GM21447 (cell line): ENCODE measurements at regions not wholly inside any gene's neighbourhood (a gene's known extent, or its start where the extent isn't known, plus 50 kb on each side); places are given as distances from the start of the nearest gene placed in this dataset.
"Not testable (repeated sequence)": the region's sequence is repeated elsewhere in the genome, so short reads cannot be mapped to it uniquely, and the experiment has no call there.

Experiments
- ATAC-seq: cut with Tn5 transposase; IDR thresholded peaks from one replicate; pipeline ENCODE4 v1.9.1; 2021; ENCODE audit not compliant: unreplicated experiment

DNA sequence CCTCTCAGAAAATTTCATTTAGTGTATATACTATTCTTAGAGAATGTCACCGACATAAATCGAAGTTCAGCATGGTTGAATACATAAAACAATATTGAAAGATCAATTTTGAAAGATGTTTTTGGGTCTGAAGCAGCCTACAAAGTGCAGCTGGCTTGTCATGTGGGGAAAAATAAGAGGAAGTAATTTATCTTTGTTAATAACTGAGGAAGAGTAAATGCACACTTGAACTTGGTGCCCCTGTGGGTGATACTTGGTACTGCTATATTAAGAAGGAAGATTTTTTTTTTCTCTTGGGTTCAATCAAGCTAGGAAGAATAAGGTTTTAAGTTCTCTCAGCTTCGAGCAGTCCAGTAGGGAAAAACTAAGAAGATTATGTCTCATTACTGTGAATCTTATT is 661.3 kb downstream of the RPL10L start:
- ATAC-seq, result no peak

DNA sequence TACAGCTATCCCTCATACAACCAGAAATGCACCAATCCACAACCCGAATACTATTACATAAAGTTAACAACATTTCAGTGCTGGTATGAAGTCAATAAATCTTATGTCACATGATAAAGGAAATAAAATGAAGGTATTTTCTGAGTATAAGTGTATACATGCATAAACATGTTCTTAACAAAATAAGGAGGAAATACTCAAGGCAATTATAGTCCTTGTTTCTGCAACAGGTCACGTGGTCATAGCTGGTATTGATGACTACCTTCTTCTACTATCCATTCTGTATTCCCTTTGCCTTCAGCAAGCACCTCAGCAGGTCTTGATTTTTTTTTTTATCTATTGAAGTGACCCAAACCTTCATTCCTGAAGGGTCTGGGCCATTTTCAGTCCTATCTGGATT is 675.6 kb downstream of the RPL10L start:
- no peak for ATAC-seq

DNA sequence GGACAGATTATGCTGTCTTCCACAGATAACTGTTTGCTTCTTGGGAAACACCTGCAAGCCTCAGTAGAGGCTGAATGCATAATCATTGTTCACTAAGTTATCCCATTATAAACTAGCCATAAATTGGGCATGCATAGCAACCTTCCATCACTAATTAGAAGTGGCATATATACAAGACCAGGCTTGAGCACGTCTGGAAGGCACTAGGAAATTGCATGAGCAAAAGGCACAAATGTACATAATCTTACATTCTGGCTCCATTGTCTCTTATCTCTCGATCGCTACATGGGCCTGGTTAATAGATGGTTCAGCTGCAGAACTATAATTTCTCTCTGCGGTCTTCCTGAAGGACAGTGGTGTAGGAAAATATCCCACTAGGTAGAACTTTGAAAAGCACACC is 679.2 kb downstream of the RPL10L start:
- ATAC-seq, result no peak

DNA sequence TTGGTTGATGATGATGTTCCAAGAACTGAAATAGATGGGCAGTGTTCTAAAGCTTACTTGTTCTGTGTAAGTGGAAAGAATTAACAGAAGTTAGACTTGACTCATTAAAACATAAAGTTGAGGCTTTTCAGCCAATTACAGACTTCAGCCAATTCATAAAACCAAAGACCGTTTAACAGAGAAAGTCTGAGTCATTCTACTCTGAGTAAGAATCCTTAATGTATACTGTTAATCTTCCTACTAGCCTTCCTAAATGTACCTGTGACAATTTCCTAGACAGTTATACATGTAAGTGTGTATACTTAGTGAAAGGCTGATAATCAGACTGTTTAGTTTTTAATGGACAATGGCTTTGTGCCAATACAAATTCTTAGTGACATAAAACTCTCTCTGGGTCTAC is 681.0 kb downstream of the RPL10L start:
- ATAC-seq, result no peak

DNA sequence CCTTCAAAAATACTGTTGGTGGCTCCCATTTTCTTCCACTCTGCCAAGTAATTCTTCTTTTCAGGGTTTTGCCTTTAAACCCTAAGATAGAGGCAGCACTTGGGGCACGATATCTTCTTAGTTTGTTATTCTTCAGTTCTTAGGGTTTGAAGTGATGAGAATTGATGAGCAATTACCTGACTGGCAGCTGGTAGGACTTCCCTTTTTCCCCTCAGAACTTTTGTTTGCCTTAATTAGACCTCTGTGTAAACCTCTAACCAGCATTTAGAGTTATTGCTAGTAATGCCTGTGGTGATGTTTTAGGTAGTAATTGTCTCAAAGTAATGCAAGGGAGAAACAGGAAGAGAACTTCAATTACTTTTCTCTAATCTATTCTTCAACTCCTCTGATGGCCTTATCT is 683.5 kb downstream of the RPL10L start:
- no peak for ATAC-seq

DNA sequence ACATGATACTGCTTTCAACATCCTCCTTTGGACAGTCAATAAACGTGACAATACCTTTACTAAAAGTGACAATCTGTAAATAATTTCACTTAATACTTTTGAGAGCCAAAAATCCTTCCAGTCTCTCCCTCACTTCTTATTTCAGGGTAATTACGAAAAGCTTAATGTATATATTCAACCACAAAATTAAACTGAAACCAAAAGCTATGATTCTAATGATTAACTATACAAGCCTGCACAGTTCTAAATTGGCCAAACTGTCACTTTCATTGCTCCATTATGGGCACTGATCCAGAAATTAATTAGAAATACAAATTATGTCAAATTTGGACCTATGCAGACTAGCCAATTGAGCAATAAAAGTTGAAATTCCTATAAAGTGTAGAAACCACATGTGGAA is 696.5 kb upstream of the MIS18BP1 start:
- ATAC-seq, result no peak

DNA sequence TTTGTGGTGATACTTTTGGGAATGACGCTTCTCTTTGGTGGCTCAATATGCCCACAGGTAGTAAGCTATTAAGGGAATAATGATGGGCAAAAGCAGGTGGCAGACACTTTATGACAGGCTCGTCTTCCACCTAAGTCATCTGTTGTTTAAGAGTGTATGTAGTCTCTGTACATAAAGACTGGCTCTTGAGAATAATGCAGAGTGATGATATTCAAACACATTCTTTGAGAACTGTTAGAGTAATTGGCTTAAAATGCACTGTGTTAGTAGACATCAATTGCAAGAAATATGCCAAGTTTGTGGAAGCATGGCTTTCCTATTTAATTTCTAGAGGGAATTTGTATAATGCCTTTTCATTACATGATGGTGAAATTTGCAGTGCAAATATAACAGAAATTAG is 694.8 kb upstream of the MIS18BP1 start:
- ATAC-seq, result no peak

DNA sequence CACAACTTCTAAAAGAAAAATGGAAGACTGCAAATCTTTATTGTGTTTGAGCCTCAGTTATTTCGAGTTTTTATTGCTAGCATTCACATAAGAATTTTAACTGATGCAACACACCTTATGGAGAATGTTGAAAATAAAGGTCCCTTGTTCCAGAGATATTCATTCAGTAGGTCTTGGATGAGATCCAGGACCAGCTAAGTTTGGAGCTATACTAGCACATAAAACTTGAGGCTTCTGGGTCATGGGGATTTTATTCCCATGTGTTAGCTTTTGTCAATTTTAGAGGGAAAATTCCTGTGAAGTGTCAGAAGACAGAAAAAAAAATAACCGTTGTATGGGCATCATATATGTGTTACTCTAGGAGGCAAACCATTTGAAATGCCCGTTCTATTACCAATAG is 693.2 kb upstream of the MIS18BP1 start:
- no peak for ATAC-seq

DNA sequence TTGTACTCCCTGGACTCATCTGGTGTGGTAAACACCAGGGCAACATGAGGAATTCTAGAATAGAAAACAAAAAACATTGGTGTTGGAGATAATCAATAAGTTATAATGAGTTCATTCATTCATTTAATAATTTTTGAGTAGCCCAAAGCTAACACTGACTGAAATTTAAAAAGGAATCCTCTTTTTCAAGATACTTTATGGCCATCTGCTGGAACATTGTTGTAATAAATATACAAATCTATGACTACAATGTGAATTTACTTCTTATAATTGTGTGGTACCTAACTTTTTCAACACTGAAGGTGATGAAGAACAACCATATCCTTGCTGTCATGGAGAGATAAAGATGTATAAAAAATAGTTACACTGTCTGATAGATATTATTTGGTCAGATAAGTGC is 687.3 kb upstream of the MIS18BP1 start:
- ATAC-seq, result no peak

DNA sequence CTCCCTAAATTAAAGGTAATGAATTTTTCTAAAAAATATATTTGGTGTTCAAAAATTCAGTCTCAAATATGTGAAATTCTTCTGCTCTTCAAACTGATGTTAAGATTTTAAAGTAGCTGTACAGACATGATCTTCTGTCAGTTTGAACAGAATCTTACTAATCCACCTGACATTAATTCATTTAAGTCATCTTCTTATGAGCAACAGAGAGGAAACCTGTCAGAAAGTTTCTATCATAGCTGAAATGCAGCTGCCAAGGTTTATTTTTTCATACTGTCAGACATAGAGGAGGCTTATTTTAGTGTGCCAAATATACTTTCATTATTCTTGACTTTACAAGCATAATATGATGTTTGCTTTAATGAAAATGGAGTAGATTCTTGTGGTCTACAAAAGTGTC is 686.6 kb upstream of the MIS18BP1 start:
- ATAC-seq, result no peak

DNA sequence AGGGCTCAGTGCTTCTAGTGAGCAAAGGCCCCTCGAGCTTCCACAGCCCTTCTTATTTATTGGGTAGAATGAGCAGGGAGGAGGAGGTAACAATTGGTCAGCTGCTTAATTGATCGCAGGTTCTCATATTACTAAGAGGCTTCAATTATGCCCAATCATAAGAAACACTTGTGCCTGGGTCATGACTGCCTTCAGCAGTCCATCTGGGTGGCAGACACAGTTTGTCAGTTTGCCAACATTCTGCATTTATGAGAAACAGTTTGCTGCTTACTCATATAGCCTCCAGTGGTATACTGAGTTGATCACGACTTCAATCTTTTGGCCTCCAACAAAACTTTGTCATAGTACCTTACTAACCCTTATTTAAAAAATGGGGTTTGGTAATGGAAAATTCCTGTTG is 667.0 kb upstream of the MIS18BP1 start:
- not testable (repeated sequence) for ATAC-seq

DNA sequence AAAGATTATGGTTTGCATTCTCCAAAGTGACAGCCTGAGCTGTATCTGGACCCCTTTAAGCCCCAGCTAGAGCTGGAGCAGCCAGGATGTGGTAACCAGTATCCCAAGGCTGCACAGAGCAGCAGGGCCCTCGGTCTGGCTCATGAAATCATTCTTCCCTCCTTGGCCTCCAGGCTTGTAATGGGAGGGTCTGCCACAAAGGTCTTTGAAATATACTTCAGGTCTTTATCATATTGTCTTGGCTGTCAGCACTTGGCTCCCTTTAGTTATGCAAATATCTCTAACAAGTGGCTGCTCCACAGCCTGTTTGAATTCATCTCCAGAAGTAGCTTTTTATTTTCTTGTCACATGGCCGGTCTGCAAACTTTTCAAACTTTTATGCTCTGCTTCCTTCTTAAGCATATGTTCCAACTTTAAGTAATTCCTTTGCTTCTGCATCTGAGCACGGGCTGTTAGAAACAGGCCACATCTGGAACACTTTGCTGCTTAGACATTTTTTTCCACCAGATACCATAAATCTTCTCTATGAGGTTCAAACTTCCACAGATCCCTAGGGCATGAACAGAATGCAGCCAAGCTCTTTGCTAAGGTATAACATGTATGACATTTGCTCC is 663.4 kb upstream of the MIS18BP1 start:
- no peak for ATAC-seq

DNA sequence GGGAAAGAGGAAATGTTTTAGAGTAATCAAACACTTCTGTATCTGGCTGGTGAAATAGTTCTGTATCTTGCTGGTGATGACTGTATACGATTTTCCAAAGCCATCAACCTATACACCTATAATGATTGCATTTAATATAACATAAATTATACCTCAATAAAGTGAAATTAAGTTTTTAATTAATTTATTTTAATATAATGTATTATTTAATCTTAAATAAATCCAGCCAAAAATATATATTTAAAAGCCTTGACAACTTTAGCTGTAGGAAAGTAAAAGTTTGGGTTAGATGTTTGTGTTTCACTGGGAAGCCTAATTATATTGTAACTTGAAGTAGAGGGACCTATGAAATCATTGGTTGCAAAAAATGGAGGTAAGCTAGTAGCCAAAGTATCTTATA is 654.8 kb upstream of the MIS18BP1 start:
- no peak for ATAC-seq

DNA sequence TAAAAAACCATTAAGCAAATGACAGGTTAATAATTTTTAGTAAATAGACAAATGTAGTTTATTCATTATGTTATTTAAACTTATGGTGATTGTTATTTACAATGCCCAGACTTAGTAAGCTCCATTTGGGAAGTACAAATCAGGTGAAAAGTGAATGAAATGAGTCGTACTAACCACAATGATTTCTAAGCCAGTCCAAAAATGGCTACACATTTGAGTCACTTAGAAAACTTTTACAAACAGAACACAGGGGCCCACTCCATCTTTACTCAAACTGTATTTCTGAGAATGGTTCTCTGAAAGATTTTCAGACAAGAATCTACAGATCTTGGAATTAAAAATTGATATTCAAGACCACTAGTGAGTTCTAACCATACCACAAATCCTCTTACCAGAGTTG is 653.3 kb upstream of the MIS18BP1 start:
- no peak for ATAC-seq

DNA sequence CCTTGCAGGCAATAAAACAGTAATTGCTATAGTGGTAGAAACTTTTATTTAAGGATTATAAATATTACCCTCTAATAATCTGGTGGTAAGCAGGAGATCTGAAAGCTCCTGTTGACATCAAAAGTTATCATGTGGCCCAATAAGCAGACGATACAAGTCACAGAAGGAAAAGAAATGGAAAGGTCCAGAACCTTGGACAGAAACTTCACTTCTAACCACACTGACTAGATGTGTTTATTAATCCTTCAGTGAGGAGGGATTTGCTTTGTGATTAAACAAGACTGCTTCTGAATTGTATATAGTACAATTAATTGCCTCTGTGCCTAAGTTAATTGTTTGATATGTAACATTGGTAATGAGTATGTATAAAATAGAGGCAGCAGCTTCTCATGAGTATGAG is 652.7 kb upstream of the MIS18BP1 start:
- ATAC-seq, result no peak

DNA sequence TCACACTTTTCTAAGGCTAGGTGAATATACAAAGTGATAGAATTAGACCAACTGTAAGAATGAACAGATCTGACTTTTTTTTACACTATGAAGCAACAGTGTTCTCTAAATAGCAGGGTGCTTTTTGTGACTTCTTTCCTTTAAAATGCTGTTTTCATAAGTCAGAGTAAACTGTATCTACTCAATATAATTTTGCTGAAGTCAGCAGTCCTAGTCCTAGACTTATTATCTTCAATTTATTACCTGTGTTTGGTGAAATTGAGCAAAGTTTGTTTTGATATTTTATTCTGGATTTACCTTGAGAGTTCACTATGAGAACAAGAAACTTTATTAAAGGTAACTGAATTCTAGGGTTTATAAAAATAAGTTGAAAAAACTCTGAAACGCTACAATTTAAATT is 651.3 kb upstream of the MIS18BP1 start:
- ATAC-seq, result no peak

DNA sequence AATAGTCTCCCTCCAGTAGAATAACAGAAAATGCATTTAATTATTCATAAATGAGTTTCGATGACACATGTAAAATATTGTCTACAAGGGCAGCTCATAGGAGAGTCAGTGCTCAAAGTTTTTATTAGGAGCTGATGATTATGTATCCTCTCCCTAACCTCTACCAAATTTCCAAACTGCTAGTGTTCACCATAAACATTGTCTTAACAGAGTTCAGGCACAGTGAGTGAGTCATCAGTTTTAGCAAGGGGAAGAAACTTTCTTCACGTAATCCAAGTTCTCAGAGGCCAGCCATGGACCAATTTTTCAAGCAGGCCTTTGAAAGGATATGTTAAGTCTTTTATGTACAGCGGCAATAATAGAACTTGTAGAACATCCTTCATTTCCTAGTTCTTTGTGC is 649.2 kb upstream of the MIS18BP1 start:
- no peak for ATAC-seq

DNA sequence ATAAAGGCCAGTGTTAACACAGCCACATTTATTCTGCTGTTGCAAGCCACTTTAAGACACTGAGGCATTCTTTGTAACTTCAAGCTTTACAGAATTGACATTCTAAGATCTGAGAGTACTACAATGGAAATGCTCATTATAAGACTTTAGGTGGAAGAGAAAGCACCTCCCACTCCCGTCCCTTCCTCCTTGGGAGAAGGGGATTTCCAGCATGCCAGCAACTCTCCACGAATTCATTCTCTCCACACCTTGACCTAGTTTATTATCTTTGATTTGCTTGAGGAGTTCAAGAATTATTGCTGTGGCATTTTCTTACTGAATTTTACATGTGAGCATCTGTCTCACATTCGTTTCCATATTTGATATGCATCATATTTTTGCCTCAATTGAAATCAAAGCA is 644.4 kb upstream of the MIS18BP1 start:
- no peak for ATAC-seq

DNA sequence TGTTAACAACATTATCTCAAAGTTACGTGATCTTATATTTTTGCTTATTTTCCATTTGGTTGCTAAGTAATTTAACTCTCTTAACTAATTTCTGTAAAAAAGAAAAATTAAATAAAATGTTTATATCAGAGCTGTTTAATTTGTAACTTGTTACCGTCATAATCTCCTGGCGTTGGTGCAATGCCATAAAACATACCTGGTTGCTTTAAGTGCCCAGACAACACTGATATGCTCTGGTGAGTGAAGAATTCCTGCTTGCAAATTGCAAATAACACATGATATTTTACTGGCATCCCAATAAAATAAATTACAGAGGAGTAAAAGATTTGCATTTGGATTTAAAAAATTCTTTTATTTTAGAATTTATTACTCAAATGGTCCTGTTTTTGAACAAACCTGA is 640.1 kb upstream of the MIS18BP1 start:
- no peak for ATAC-seq

DNA sequence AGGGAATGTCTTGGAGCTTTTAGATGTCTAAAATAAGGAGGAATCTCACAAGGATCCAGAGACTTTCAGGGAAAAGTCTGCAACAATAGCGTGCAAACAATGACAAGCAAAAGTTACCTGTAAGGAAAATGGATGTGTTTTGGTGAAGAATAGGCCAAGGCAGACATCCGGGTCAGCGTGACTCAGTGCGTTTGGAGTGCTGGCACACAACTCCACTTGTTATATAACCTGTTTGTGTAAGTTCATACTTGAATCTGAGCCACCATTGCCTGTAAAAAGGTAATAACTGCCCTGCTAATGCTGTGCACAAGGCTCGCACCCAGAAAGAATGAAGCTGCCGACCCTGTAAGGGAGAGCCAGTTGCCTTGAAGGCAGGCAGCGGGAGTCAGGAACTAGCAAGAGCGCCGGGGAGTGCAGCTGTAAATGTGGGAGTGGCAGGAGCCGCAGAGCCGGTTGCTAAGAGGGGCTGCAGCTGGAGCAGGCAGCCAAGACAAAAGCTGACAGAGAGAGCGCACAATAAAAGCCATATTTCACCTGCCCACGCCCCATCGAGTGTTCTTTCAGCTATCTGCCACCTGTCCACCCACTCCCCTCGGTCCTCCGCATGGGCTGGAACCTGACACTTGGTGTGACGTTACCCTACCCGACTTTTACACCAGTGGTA is 638.5 kb upstream of the MIS18BP1 start:
- ATAC-seq, result no peak

DNA sequence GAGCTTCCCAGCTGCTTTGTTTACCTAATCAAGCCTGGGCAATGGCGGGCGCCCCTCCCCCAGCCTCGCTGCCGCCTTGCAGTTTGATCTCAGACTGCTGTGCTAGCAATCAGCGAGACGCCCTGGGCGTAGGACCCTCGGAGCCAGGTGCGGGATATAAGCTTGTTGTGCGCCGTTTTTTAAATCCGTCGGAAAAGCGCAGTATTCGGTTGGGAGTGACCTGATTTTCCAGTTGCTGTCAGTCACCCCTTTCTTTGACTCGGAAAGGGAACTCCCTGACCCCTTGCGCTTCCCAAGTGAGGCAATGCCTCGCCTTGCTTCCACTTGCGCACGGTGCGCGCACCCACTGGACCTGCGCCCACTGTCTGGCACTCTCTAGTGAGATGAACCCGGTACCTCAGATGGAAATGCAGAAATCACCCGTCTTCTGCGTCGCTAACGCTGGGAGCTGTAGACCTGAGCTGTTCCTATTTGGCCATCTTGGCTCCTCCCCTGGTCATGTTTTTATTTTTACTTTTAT is 635.8 kb upstream of the MIS18BP1 start:
- not testable (repeated sequence) for ATAC-seq

DNA sequence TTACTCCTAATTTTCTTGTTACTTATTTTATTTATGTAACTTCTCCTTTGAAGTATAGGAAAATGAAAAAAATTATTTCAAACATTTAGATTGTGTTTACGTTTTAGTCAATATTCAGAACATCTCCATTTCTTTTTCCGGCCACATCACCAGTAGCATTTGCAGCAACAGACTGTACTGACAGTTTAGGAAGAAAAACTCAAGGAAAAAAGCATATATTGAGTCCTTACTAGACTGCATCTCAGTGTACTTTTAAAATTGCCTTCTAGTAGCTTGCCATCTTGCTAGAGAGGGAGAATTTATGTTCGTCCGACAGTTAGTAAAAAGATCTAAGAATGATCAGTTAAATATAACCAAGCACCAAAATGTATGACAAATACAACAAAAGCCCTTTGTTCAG is 625.0 kb upstream of the MIS18BP1 start:
- no peak for ATAC-seq

DNA sequence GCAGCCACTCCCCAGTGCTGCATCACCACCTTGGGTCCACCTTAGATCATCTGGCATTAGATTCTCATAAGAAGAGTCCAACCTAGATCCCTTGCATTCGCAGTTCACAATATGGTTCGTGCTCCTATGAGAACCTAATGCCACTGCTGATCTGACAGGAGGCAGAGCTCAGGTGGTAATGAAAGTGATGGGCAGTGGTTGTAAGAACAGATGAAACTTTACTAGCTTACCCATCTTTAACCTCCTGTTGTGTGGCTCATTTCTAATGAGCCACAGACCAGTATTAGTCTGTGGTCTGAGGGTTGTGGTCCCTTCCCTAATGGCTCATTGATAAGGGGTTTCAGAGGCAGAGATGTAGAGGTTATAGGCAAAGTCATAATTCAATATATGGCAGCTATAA is 615.9 kb upstream of the MIS18BP1 start:
- ATAC-seq, result no peak
